ENCODE measurements at regions not wholly inside any gene's neighbourhood (a gene's known extent, or its start where the extent isn't known, plus 50 kb on each side); places are given as distances from the start of the nearest gene placed in this dataset.
"Not testable (repeated sequence)": the region's sequence is repeated elsewhere in the genome, so short reads cannot be mapped to it uniquely, and the experiment has no call there.

- not testable (repeated sequence) for TF ChIP-seq CTCF (conservative IDR thresholded peaks at IDR 0.05; ENCODE audit: low read length); EZH2phosphoT487 (IDR thresholded peaks at IDR 0.05; ENCODE audit: borderline replicate concordance)
Observed at GRCh38 chr6:55088011-55088410, 86.3 kb upstream of the HCRTR2 start.

Measured in Loucy (cell line).